Lung (tissue), 11 donors: ENCODE measurements at regions not wholly inside any gene's neighbourhood (a gene's known extent, or its start where the extent isn't known, plus 50 kb on each side); places are given as distances from the start of the nearest gene placed in this dataset.

ENCODE experiments used
- ATAC-seq: fragments of 200-7000 bp; cut with Tn5 transposase; one replicate; pipeline ENCODE4 v1.9.1; 2020; ENCODE audit warnings: moderate number of reproducible peaks; ENCODE audit not compliant: insufficient read depth, low FRiP score
- DNase-seq, 3 donors: peaks; one replicate each; pipeline ENCODE4 v3.0.0-alpha.2; 2013 to 2017
- H3K27ac ChIP-seq, 2 donors: one replicate each; pipeline ENCODE4 v1.5.1; 2013; ENCODE audit warnings: mild to moderate bottlenecking in 2 of 2, moderate library complexity in 2 of 2, control low read depth in 1 of 2, inconsistent platforms in 1 of 2, low read depth in 1 of 2, low read length in 1 of 2
- H3K27me3 ChIP-seq, 3 donors: one replicate each; pipeline ENCODE4 v1.5.1; 2013; ENCODE audit warnings: low read length in 2 of 3; ENCODE audit not compliant: control insufficient read depth in 3 of 3, insufficient read depth in 3 of 3
- H3K36me3 ChIP-seq, 4 donors: one replicate each; pipeline ENCODE4 v1.5.1; 2013; ENCODE audit warnings: low read length in 4 of 4, mild to moderate bottlenecking in 1 of 4, moderate library complexity in 1 of 4; ENCODE audit not compliant: control insufficient read depth in 4 of 4, insufficient read depth in 4 of 4
- H3K4me1 ChIP-seq, 5 donors: one replicate each; pipeline ENCODE4 v1.5.1; 2013; ENCODE audit warnings: low read length in 5 of 5, mild to moderate bottlenecking in 2 of 5, moderate library complexity in 1 of 5; ENCODE audit not compliant: control insufficient read depth in 5 of 5, insufficient read depth in 5 of 5
- H3K4me3 ChIP-seq: one replicate; pipeline ENCODE4 v1.5.1; 2013; ENCODE audit warnings: mild to moderate bottlenecking, control low read depth, moderate library complexity
- H3K9ac ChIP-seq, 2 donors: one replicate each; pipeline ENCODE4 v1.5.1; 2013; ENCODE audit warnings: low read length in 2 of 2, control low read depth in 1 of 2; ENCODE audit not compliant: insufficient read depth in 1 of 2
- H3K9me3 ChIP-seq, 4 donors: one replicate each; pipeline ENCODE4 v1.5.1; 2013; ENCODE audit warnings: low read length in 3 of 4, mild to moderate bottlenecking in 1 of 4, moderate library complexity in 1 of 4; ENCODE audit not compliant: control insufficient read depth in 4 of 4, insufficient read depth in 3 of 4
- WGBS, 2 donors: extraction: QIAGEN DNeasy Blood & Tissue Kit; methylation state at CpG; one replicate each; pipeline ENCODE4 v1.1.7; 2013; 5-methylcytosine and 5-hydroxymethylcytosine counted together
- TF ChIP-seq, protein P1 (sequence below): IDR thresholded peaks from 2 replicates; pipeline ENCODE4 v1.5.1; 2012; ENCODE audit warnings: mild to moderate bottlenecking; ENCODE audit errors: control extremely low read depth, extremely low read depth
- donor health status: control.
- donor health status: control.
- donor health status: Bipolar disorder and iron deficiency.
- donor health status: healthy.
- donor health status: DM: yes; HTN: yes; CAD: no.

DNA sequence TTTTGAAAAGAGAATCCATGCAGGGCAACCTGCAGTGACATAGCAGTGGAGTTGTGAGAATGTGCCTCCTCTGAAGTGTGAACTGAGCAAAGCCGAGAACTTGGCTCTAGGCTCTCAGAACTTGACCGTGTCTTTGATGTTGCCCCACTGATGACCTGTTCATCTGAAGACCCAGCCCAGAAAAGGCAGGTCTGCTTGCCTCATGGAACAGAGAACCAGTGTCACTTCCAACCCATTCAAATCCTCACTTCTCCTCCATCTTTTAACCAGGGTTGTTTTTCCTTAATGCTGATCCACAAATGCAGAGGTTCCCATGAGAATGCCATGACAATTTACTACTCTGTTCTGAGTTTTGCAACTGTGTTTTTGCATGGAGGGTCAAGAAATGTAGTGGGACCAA is 155.4 kb downstream of the MED10 start:
- no peaks in the 10 kb centered on the region for H3K27me3 ChIP-seq
- H3K9ac ChIP-seq = no peak overlapping the region
- no peaks in the 10 kb centered on the region for H3K36me3 ChIP-seq
- no peak overlapping the region for H3K27ac ChIP-seq
- peaks cover 0 to 8% (median 0%) of the 10 kb centered on the region in 4 donors for H3K9me3 ChIP-seq
- DNase-seq (no peak), ATAC-seq (no peak)
- H3K4me1 ChIP-seq = no peaks in the 10 kb centered on the region
- WGBS, 2 donors = 88 to 92% methylated on average over 2 of the region's 2 CpGs
- TF ChIP-seq, protein P1, sequence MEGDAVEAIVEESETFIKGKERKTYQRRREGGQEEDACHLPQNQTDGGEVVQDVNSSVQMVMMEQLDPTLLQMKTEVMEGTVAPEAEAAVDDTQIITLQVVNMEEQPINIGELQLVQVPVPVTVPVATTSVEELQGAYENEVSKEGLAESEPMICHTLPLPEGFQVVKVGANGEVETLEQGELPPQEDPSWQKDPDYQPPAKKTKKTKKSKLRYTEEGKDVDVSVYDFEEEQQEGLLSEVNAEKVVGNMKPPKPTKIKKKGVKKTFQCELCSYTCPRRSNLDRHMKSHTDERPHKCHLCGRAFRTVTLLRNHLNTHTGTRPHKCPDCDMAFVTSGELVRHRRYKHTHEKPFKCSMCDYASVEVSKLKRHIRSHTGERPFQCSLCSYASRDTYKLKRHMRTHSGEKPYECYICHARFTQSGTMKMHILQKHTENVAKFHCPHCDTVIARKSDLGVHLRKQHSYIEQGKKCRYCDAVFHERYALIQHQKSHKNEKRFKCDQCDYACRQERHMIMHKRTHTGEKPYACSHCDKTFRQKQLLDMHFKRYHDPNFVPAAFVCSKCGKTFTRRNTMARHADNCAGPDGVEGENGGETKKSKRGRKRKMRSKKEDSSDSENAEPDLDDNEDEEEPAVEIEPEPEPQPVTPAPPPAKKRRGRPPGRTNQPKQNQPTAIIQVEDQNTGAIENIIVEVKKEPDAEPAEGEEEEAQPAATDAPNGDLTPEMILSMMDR = no peak
- H3K4me3 ChIP-seq = no peak overlapping the region

DNA sequence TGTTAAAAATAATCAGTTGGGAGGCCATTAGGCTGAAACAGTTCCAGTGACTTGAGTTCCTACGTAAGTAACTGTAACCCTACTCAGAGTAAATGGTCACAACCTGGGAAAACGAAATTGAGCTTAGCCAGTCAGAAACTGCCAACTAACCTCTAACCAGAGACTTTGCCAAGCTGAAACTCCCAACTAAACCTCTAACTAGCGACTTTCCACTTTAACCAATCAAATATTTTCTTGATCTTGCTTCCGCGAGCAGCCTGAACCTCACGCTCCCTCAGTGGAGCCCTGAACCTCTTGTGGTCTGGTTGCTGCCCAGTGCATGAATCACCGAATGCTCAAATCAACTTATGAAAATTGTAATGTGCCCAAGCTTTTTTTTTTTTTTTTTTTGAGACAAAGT is 156.2 kb downstream of the MED10 start:
- no peak for DNase-seq
- ATAC-seq = no peak
- H3K36me3 ChIP-seq = no peaks in the 10 kb centered on the region
- H3K4me3 ChIP-seq = no peak overlapping the region
- no peak overlapping the region for H3K9ac ChIP-seq
- 71 to 78% methylated on average over 7 of the region's 7 CpGs for whole genome bisulfite sequencing, 2 donors
- TF ChIP-seq, protein P1 = no peak
- no peaks in the 10 kb centered on the region for H3K27me3 ChIP-seq
- no peak overlapping the region for H3K27ac ChIP-seq
- H3K4me1 ChIP-seq = no peaks in the 10 kb centered on the region
- H3K9me3 ChIP-seq = peaks cover 0 to 8% (median 0%) of the 10 kb centered on the region in 4 donors

DNA sequence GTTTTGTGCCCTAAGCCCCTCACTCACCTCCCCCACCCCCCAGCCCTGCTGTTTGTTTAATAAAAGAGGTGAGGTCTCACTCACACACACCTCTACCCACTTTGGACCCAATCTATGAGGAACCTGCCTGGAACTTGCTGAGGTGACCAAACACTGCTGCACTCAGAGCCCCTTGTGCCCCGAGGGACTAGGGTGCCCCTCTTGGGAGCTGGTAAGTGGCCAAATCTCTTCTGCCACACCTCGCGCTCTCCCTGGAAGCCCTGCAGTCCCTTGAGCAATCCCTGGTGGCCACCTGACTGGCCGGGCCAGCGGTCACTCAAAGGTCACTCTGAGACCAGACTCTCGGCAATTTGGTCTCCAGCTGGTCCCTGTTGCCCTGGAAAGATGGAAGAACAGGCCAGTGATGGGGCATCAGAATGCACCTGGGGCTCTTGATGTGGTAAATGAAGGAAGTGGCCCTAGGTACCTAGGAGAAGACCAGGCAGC is 157.2 kb downstream of the MED10 start:
- TF ChIP-seq, protein P1 = no peak
- H3K4me3 ChIP-seq = no peak overlapping the region
- H3K4me1 ChIP-seq = no peaks in the 10 kb centered on the region
- peaks cover 0 to 8% (median 0%) of the 10 kb centered on the region in 4 donors for H3K9me3 ChIP-seq
- no peak overlapping the region for H3K9ac ChIP-seq
- H3K36me3 ChIP-seq = no peaks in the 10 kb centered on the region
- DNase-seq = no peak
- no peak for ATAC-seq
- H3K27me3 ChIP-seq = no peaks in the 10 kb centered on the region
- WGBS, 2 donors = 88 to 94% methylated on average over 6 of the region's 6 CpGs
- H3K27ac ChIP-seq = no peak overlapping the region
